H1 (cell line): ENCODE measurements at regions not wholly inside any gene's neighbourhood (a gene's known extent, or its start where the extent isn't known, plus 50 kb on each side); places are given as distances from the start of the nearest gene placed in this dataset.

Source experiments
- CTCF ChIA-PET: fragments of 300-600 bp; sonication (Branson Sonifier 250); formaldehyde crosslinking; loops from one replicate; lab custom pipeline; 2021; ENCODE audit not compliant: partially characterized antibody; lab: Charles Lee
- POLR2A ChIA-PET: fragments of 300-600 bp; sonication (Branson Sonifier 250); formaldehyde crosslinking; loops from one replicate; lab custom pipeline; 2021; ENCODE audit warnings: inconsistent platforms; ENCODE audit not compliant: partially characterized antibody; lab: Charles Lee
- DNase-seq, 2 experiments: peaks; one replicate each; pipeline versions ENCODE4 v3.0.0 to v3.0.0-alpha.2; 2010 to 2022; ENCODE audit warnings: low spot score in 2 of 2, low read depth in 1 of 2, mixed read lengths in 1 of 2
- FAIRE-seq: peaks from 2 replicates; lab custom pipeline; 2011; peaks lifted over from hg19 to GRCh38; lab: Jason Lieb, UNC
- H2AFZ ChIP-seq: 2 replicates; pipeline ENCODE4 v1.8.1; 2012; ENCODE audit warnings: low read length, inconsistent platforms
- H2AK5ac ChIP-seq: 2 replicates; pipeline ENCODE4 v1.6.1; 2013; ENCODE audit warnings: low read depth, low read length
- H2BK120ac ChIP-seq: replicated peaks from 2 replicates; pipeline ENCODE3; 2013; ENCODE audit warnings: low read depth, low read length, inconsistent platforms
- H2BK12ac ChIP-seq: 2 replicates; pipeline ENCODE4 v1.6.1; 2013; ENCODE audit warnings: low read depth, low read length
- H2BK15ac ChIP-seq: 2 replicates; pipeline ENCODE4 v1.6.1; 2013; ENCODE audit warnings: low read length
- H2BK20ac ChIP-seq: 2 replicates; pipeline ENCODE4 v1.6.1; 2013; ENCODE audit warnings: low read length
- H2BK5ac ChIP-seq: 2 replicates; pipeline ENCODE4 v1.6.1; 2013; ENCODE audit warnings: low read depth, low read length
- H3K14ac ChIP-seq: 2 replicates; pipeline ENCODE4 v1.6.1; 2013; ENCODE audit warnings: inconsistent platforms; ENCODE audit not compliant: insufficient read length
- H3K18ac ChIP-seq: 2 replicates; pipeline ENCODE4 v1.6.1; 2013; ENCODE audit warnings: low read length; ENCODE audit errors: extremely low read depth
- H3K23ac ChIP-seq: 2 replicates; pipeline ENCODE4 v1.6.1; 2013; ENCODE audit warnings: inconsistent platforms; ENCODE audit not compliant: insufficient read length
- H3K23me2 ChIP-seq: 2 replicates; pipeline ENCODE4 v1.6.1; 2013; ENCODE audit warnings: low read depth, low read length
- H3K27ac ChIP-seq: 2 replicates; pipeline ENCODE4 v1.6.1; 2011; ENCODE audit warnings: low read depth, low read length, inconsistent platforms
- H3K27me3 ChIP-seq, 4 experiments: replicated peaks in 1 of 4; 1 replicate in 1 of 4; 2 replicates in 3 of 4; pipeline versions ENCODE4 v1.6.1 to v1.8.1; 2011 to 2013; ENCODE audit warnings: low read length in 3 of 4, mild to moderate bottlenecking in 3 of 4, inconsistent platforms in 2 of 4, mixed read lengths in 2 of 4, moderate library complexity in 1 of 4; ENCODE audit not compliant: control insufficient read depth in 3 of 4, insufficient read depth in 3 of 4; ENCODE audit errors: extremely low read depth in 1 of 4
- H3K36me3 ChIP-seq, 4 experiments: 2 replicates each; pipeline versions ENCODE4 v1.6.1 to v1.8.1; 2011 to 2013; ENCODE audit warnings: mild to moderate bottlenecking in 4 of 4, low read length in 3 of 4, moderate library complexity in 2 of 4, control low read depth in 1 of 4, inconsistent platforms in 1 of 4; ENCODE audit not compliant: insufficient read depth in 4 of 4, control insufficient read depth in 2 of 4
- H3K4ac ChIP-seq: replicated peaks from 2 replicates; pipeline ENCODE3; 2013; ENCODE audit warnings: low read length, low read depth, mixed read lengths, inconsistent platforms; ENCODE audit not compliant: insufficient read length
- H3K4me1 ChIP-seq, 4 experiments: replicated peaks in 1 of 4; 1 replicate in 1 of 4; 2 replicates in 3 of 4; pipeline versions ENCODE4 v1.6.1 to v1.8.1; 2011 to 2013; ENCODE audit warnings: low read length in 3 of 4, inconsistent platforms in 2 of 4, mixed read lengths in 1 of 4; ENCODE audit not compliant: insufficient read depth in 4 of 4, control insufficient read depth in 3 of 4
- H3K4me2 ChIP-seq, 2 experiments: 2 replicates each; pipeline versions ENCODE4 v1.6.1 to v1.8.1; 2011 to 2013; ENCODE audit warnings: low read depth in 2 of 2, low read length in 2 of 2, control low read depth in 1 of 2, inconsistent platforms in 1 of 2, mild to moderate bottlenecking in 1 of 2; ENCODE audit not compliant: insufficient read depth in 1 of 2
- H3K4me3 ChIP-seq, 4 experiments: fragments of 200-600, 300-600 bp in 1 of 4; sonication (generic), shearing (Covaris generic), sonication (Bioruptor Twin) in 1 of 4; 2 replicates each; pipeline versions ENCODE4 v1.5.1 to v1.8.1; 2011 to 2016; ENCODE audit warnings: low read length in 4 of 4, low read depth in 3 of 4, control low read depth in 2 of 4, inconsistent platforms in 2 of 4, mild to moderate bottlenecking in 2 of 4, mixed read lengths in 1 of 4, moderate library complexity in 1 of 4; ENCODE audit not compliant: insufficient read depth in 2 of 4; ENCODE audit errors: extremely low read depth in 1 of 4
- H3K56ac ChIP-seq: replicated peaks from 2 replicates; pipeline ENCODE3; 2013; ENCODE audit warnings: low read depth, mild to moderate bottlenecking, mixed read lengths, low read length, inconsistent platforms; ENCODE audit not compliant: insufficient read length
- H3K79me1 ChIP-seq: 2 replicates; pipeline ENCODE4 v1.6.1; 2013; ENCODE audit warnings: low read depth, low read length, control low read depth
- H3K79me2 ChIP-seq, 2 experiments: 2 replicates each; pipeline versions ENCODE4 v1.6.1 to v1.8.1; 2012 to 2013; ENCODE audit warnings: low read length in 2 of 2, mild to moderate bottlenecking in 2 of 2, inconsistent platforms in 1 of 2; ENCODE audit not compliant: insufficient read depth in 2 of 2, control insufficient read depth in 1 of 2
- H3K9ac ChIP-seq, 4 experiments: replicated peaks in 1 of 4; 1 replicate in 1 of 4; 2 replicates in 3 of 4; pipeline versions ENCODE4 v1.6.1 to v1.8.1; 2011 to 2013; ENCODE audit warnings: low read depth in 3 of 4, low read length in 3 of 4, control low read depth in 2 of 4, mild to moderate bottlenecking in 2 of 4, moderate library complexity in 2 of 4, inconsistent platforms in 1 of 4; ENCODE audit errors: extremely low read depth in 1 of 4
- H3K9me3 ChIP-seq, 2 experiments: 2 replicates each; pipeline versions ENCODE4 v1.6.1 to v1.8.1; 2012 to 2013; ENCODE audit warnings: mild to moderate bottlenecking in 2 of 2, moderate library complexity in 2 of 2, control low read depth in 1 of 2, inconsistent platforms in 1 of 2, low read depth in 1 of 2, low read length in 1 of 2, mixed read lengths in 1 of 2; ENCODE audit not compliant: insufficient read depth in 2 of 2
- H4K20me1 ChIP-seq, 2 experiments: replicated peaks in 1 of 2; 2 replicates each; pipeline versions ENCODE3 to v1.8.1; 2011 to 2013; ENCODE audit warnings: inconsistent platforms in 2 of 2, low read length in 2 of 2, mild to moderate bottlenecking in 1 of 2; ENCODE audit not compliant: insufficient read depth in 2 of 2, control insufficient read depth in 1 of 2
- H4K5ac ChIP-seq: 2 replicates; pipeline ENCODE4 v1.6.1; 2013; ENCODE audit warnings: low read length, low read depth, mixed read lengths, inconsistent platforms; ENCODE audit not compliant: insufficient read length
- H4K8ac ChIP-seq: 2 replicates; pipeline ENCODE4 v1.8.0; 2013; ENCODE audit warnings: mild to moderate bottlenecking, moderate library complexity, low read length, inconsistent platforms; ENCODE audit not compliant: insufficient read depth; ENCODE audit errors: extremely low read depth
- H4K91ac ChIP-seq: replicated peaks from 2 replicates; pipeline ENCODE3; 2013; ENCODE audit warnings: low read length, mixed read lengths, inconsistent platforms; ENCODE audit not compliant: insufficient read length
- ATF2 ChIP-seq: IDR thresholded peaks from 2 replicates; pipeline ENCODE4 v1.6.1; 2012; ENCODE audit warnings: low read length, inconsistent platforms
- BCL11A ChIP-seq, 2 experiments: IDR thresholded peaks; one replicate each; pipeline ENCODE4 v1.6.1; 2011; ENCODE audit warnings: low read depth in 2 of 2, low read length in 2 of 2, mild to moderate bottlenecking in 2 of 2
- NANOG ChIP-seq: IDR thresholded peaks from 2 replicates; pipeline ENCODE4 v1.6.1; 2011; ENCODE audit warnings: low read length, low read depth, mild to moderate bottlenecking, inconsistent platforms; ENCODE audit not compliant: insufficient read depth, poor library complexity, severe bottlenecking
- POU5F1 ChIP-seq: IDR thresholded peaks from 2 replicates; pipeline ENCODE4 v1.6.1; 2011; ENCODE audit warnings: low read depth, mild to moderate bottlenecking, low read length, moderate library complexity
- TAF7 ChIP-seq: optimal IDR thresholded peaks from 2 replicates; pipeline ENCODE3; 2011; ENCODE audit warnings: low read depth, mild to moderate bottlenecking, inconsistent platforms, low read length, moderate library complexity, borderline replicate concordance
- WGBS, 2 experiments: shearing (Covaris generic) in 1 of 2; methylation state at CpG; one replicate each; pipeline versions ENCODE4 v1.1.6 to v1.1.7; 2013 to 2015; ENCODE audit warnings: low lambda C conversion rate in 2 of 2, mixed read lengths in 2 of 2, inconsistent platforms in 1 of 2, low coverage in 1 of 2, missing lambda C conversion rate in 1 of 2; ENCODE audit not compliant: insufficient replicate concordance in 2 of 2, insufficient coverage in 1 of 2, insufficient read length in 1 of 2; ENCODE audit errors: extremely low coverage in 1 of 2, missing lambda C conversion rate in 1 of 2; 5-methylcytosine and 5-hydroxymethylcytosine counted together

GRCh38 chr2:149899390-149899789 lies 311.8 kb upstream of the MMADHC start:
- Histone ChIP-seq H2BK5ac (no peak overlapping the region), H4K91ac (no peak overlapping the region), H2AK5ac (no peak overlapping the region), H3K9ac (no peak overlapping the region), H3K79me2 (no peaks in the 10 kb centered on the region), H3K4me3 (no peak overlapping the region), H3K23me2 (no peaks in the 10 kb centered on the region), H2AFZ (no peak overlapping the region), H3K4me1 (peaks cover 0 to 2% (median 0%) of the 10 kb centered on the region in 4 experiments; a peak in 1 of 7 replicates), H3K27ac (no peak overlapping the region), H3K4me2 (no peak overlapping the region), H2BK12ac (no peak overlapping the region), H3K23ac (no peak overlapping the region), H3K14ac (no peak overlapping the region), H2BK20ac (0 out of 2 replicates have a peak overlapping the region, but pooled peaks have one; percentile 37), H3K27me3 (no peaks in the 10 kb centered on the region), H3K4ac (no peak overlapping the region), H4K8ac (no peak overlapping the region), H3K18ac (no peak overlapping the region), H2BK15ac (no peak overlapping the region), H4K5ac (no peak overlapping the region), H3K79me1 (no peaks in the 10 kb centered on the region), H3K36me3 (no peaks in the 10 kb centered on the region), H3K56ac (no peak overlapping the region), H2BK120ac (no peak overlapping the region), H4K20me1 (no peaks in the 10 kb centered on the region), H3K9me3 (no peaks in the 10 kb centered on the region)
- 92% methylated on average over 2 of the region's 2 CpGs; no CpG with 5 or more reads in 1 of the 2 experiments for WGBS, 2 experiments
- CTCF ChIA-PET, result interaction anchor here (0.9 to 1.2 kb wide), 3 partner anchors 8 to 26 kb away, joined by 3 to 4 read pairs (median 3); no protein-coding TSS in a partner anchor
- POLR2A ChIA-PET, result no interaction called here
- TF ChIP-seq ATF2 (no peak), TAF7 (no peak), BCL11A (IDR thresholded peaks at IDR 0.05; ENCODE audit: low read depth in 2 of 2, low read length in 2 of 2) (peak in 1 of 2 experiments; percentile 48), NANOG (peak; percentile 20), POU5F1 (peak; percentile 83)
- DNase-seq (no peak), FAIRE-seq (no peak)
